ENCODE measurements at regions not wholly inside any gene's neighbourhood (a gene's known extent, or its start where the extent isn't known, plus 50 kb on each side); places are given as distances from the start of the nearest gene placed in this dataset.

GRCh38 chr11:86159581-86159891 lies 85.0 kb upstream of the EED start:
- H3K14ac ChIP-seq (ENCODE audit: low read length in 2 of 2), result no peak overlapping the region

GRCh38 chr11:86158704-86159580 lies 85.6 kb upstream of the EED start:
- no peaks in the 10 kb centered on the region for H3K79me1 ChIP-seq (replicated peaks; ENCODE audit: low read length, poor library complexity, severe bottlenecking)
- no peak overlapping the region for H3K14ac ChIP-seq (ENCODE audit: low read length in 2 of 2)
- H3K23ac ChIP-seq (ENCODE audit: low read length in 2 of 2), result no peak overlapping the region
- no peaks in the 10 kb centered on the region for H3K36me3 ChIP-seq (ENCODE audit: control insufficient read depth in 1 of 2, insufficient read depth in 2 of 2, low read depth in 1 of 2, low read length in 2 of 2)
- H3K27ac ChIP-seq (ENCODE audit: low read length, poor library complexity, severe bottlenecking), result no peak overlapping the region
- no peaks in the 10 kb centered on the region for H3K9me3 ChIP-seq (ENCODE audit: control insufficient read depth, low read length)
- H2BK12ac ChIP-seq (ENCODE audit: low read length in 2 of 2), result no peak overlapping the region
- H4K91ac ChIP-seq (ENCODE audit: low read length), result no peak overlapping the region
- no peak overlapping the region for H3K4me3 ChIP-seq (ENCODE audit: insufficient read depth in 1 of 2, low read depth in 1 of 2, low read length in 2 of 2)
- 96% methylated on average over 3 of the region's 3 CpGs for WGBS
- H2BK15ac ChIP-seq (ENCODE audit: low read depth, poor library complexity, severe bottlenecking), result no peak overlapping the region
- H3K27me3 ChIP-seq (ENCODE audit: control insufficient read depth in 1 of 2, insufficient read depth in 1 of 2, low read length in 2 of 2), result no peaks in the 10 kb centered on the region
- H4K8ac ChIP-seq (ENCODE audit: low read length), result no peak overlapping the region
- no peak overlapping the region for H3K4me2 ChIP-seq (ENCODE audit: low read length, poor library complexity, severe bottlenecking)
- no peak overlapping the region for H2AFZ ChIP-seq (ENCODE audit: low read depth, low read length)
- no peak overlapping the region for H2BK120ac ChIP-seq (ENCODE audit: low read depth, low read length)
- H3K9ac ChIP-seq (ENCODE audit: low read length), result no peak overlapping the region
- H3K4me1 ChIP-seq (ENCODE audit: control insufficient read depth, insufficient read depth, low read depth, low read length), result peaks cover 5% of the 10 kb centered on the region
- no peak overlapping the region for H2BK5ac ChIP-seq (ENCODE audit: low read depth, low read length, poor library complexity, severe bottlenecking)
- H2AK5ac ChIP-seq (ENCODE audit: low read length, severe bottlenecking), result no peak overlapping the region
- H3K18ac ChIP-seq (ENCODE audit: low read depth in 1 of 2, low read length in 2 of 2), result no peak overlapping the region
- H3K4ac ChIP-seq (ENCODE audit: low read depth in 1 of 2, low read length in 2 of 2), result no peak overlapping the region
- no peak for DNase-seq

More at GRCh38 chr11:86159581-86159891, 85.0 kb upstream of the EED start:
- Histone ChIP-seq H3K4ac (ENCODE audit: low read depth in 1 of 2, low read length in 2 of 2) (no peak overlapping the region), H2AK5ac (ENCODE audit: low read length, severe bottlenecking) (no peak overlapping the region), H3K4me3 (ENCODE audit: insufficient read depth in 1 of 2, low read depth in 1 of 2, low read length in 2 of 2) (no peak overlapping the region), H3K4me2 (ENCODE audit: low read length, poor library complexity, severe bottlenecking) (no peak overlapping the region), H3K9ac (ENCODE audit: low read length) (no peak overlapping the region), H4K91ac (ENCODE audit: low read length) (no peak overlapping the region), H3K4me1 (ENCODE audit: control insufficient read depth, insufficient read depth, low read depth, low read length) (peaks cover 5% of the 10 kb centered on the region), H2BK5ac (ENCODE audit: low read depth, low read length, poor library complexity, severe bottlenecking) (no peak overlapping the region), H4K8ac (ENCODE audit: low read length) (no peak overlapping the region), H3K23ac (ENCODE audit: low read length in 2 of 2) (no peak overlapping the region), H3K27ac (ENCODE audit: low read length, poor library complexity, severe bottlenecking) (no peak overlapping the region), H3K9me3 (ENCODE audit: control insufficient read depth, low read length) (no peaks in the 10 kb centered on the region), H2AFZ (ENCODE audit: low read depth, low read length) (no peak overlapping the region), H2BK15ac (ENCODE audit: low read depth, poor library complexity, severe bottlenecking) (no peak overlapping the region), H3K36me3 (ENCODE audit: control insufficient read depth in 1 of 2, insufficient read depth in 2 of 2, low read depth in 1 of 2, low read length in 2 of 2) (no peaks in the 10 kb centered on the region), H3K18ac (ENCODE audit: low read depth in 1 of 2, low read length in 2 of 2) (no peak overlapping the region), H3K27me3 (ENCODE audit: control insufficient read depth in 1 of 2, insufficient read depth in 1 of 2, low read length in 2 of 2) (no peaks in the 10 kb centered on the region), H2BK120ac (ENCODE audit: low read depth, low read length) (no peak overlapping the region), H2BK12ac (ENCODE audit: low read length in 2 of 2) (no peak overlapping the region), H3K79me1 (replicated peaks; ENCODE audit: low read length, poor library complexity, severe bottlenecking) (no peaks in the 10 kb centered on the region)
- no peak for DNase-seq
- WGBS, result 100% methylated on average over 3 of the region's 3 CpGs

GRCh38 chr11:86157797-86158378 lies 86.7 kb upstream of the EED start:
- no peaks in the 10 kb centered on the region for H3K79me1 ChIP-seq (replicated peaks; ENCODE audit: low read length, poor library complexity, severe bottlenecking)
- no peak overlapping the region for H4K91ac ChIP-seq (ENCODE audit: low read length)
- H2AK5ac ChIP-seq (ENCODE audit: low read length, severe bottlenecking), result no peak overlapping the region
- no peak overlapping the region for H3K4me2 ChIP-seq (ENCODE audit: low read length, poor library complexity, severe bottlenecking)
- DNase-seq, result no peak
- H2BK12ac ChIP-seq (ENCODE audit: low read length in 2 of 2), result no peak overlapping the region
- H2AFZ ChIP-seq (ENCODE audit: low read depth, low read length), result no peak overlapping the region
- no peaks in the 10 kb centered on the region for H3K9me3 ChIP-seq (ENCODE audit: control insufficient read depth, low read length)
- H2BK15ac ChIP-seq (ENCODE audit: low read depth, poor library complexity, severe bottlenecking), result no peak overlapping the region
- 100% methylated on average over 2 of the region's 2 CpGs for WGBS
- no peak overlapping the region for H2BK5ac ChIP-seq (ENCODE audit: low read depth, low read length, poor library complexity, severe bottlenecking)
- no peak overlapping the region for H4K8ac ChIP-seq (ENCODE audit: low read length)
- no peak overlapping the region for H3K23ac ChIP-seq (ENCODE audit: low read length in 2 of 2)
- no peak overlapping the region for H2BK120ac ChIP-seq (ENCODE audit: low read depth, low read length)
- H3K18ac ChIP-seq (ENCODE audit: low read depth in 1 of 2, low read length in 2 of 2), result no peak overlapping the region
- H3K36me3 ChIP-seq (ENCODE audit: control insufficient read depth in 1 of 2, insufficient read depth in 2 of 2, low read depth in 1 of 2, low read length in 2 of 2), result no peaks in the 10 kb centered on the region
- no peak overlapping the region for H3K4me3 ChIP-seq (ENCODE audit: insufficient read depth in 1 of 2, low read depth in 1 of 2, low read length in 2 of 2)
- H3K4me1 ChIP-seq (ENCODE audit: control insufficient read depth, insufficient read depth, low read depth, low read length), result peaks cover 5% of the 10 kb centered on the region
- no peaks in the 10 kb centered on the region for H3K27me3 ChIP-seq (ENCODE audit: control insufficient read depth in 1 of 2, insufficient read depth in 1 of 2, low read length in 2 of 2)
- no peak overlapping the region for H3K9ac ChIP-seq (ENCODE audit: low read length)
- H3K4ac ChIP-seq (ENCODE audit: low read depth in 1 of 2, low read length in 2 of 2), result no peak overlapping the region
- no peak overlapping the region for H3K14ac ChIP-seq (ENCODE audit: low read length in 2 of 2)
- H3K27ac ChIP-seq (ENCODE audit: low read length, poor library complexity, severe bottlenecking), result no peak overlapping the region

GRCh38 chr11:86156397-86156955 lies 87.6 kb upstream of the PICALM start:
- no peak overlapping the region for H3K4me2 ChIP-seq (ENCODE audit: low read length, poor library complexity, severe bottlenecking)
- peaks cover 5% of the 10 kb centered on the region for H3K4me1 ChIP-seq (ENCODE audit: control insufficient read depth, insufficient read depth, low read depth, low read length)
- H2AK5ac ChIP-seq (ENCODE audit: low read length, severe bottlenecking), result peak overlapping the region; percentile 72
- H3K27ac ChIP-seq (ENCODE audit: low read length, poor library complexity, severe bottlenecking), result no peak overlapping the region
- no peak overlapping the region for H4K91ac ChIP-seq (ENCODE audit: low read length)
- no peak overlapping the region for H2BK120ac ChIP-seq (ENCODE audit: low read depth, low read length)
- H2AFZ ChIP-seq (ENCODE audit: low read depth, low read length), result peak overlapping the region; percentile 36
- H3K9me3 ChIP-seq (ENCODE audit: control insufficient read depth, low read length), result no peaks in the 10 kb centered on the region
- no peak overlapping the region for H3K4me3 ChIP-seq (ENCODE audit: insufficient read depth in 1 of 2, low read depth in 1 of 2, low read length in 2 of 2)
- no peak for DNase-seq
- no peaks in the 10 kb centered on the region for H3K27me3 ChIP-seq (ENCODE audit: control insufficient read depth in 1 of 2, insufficient read depth in 1 of 2, low read length in 2 of 2)
- H2BK5ac ChIP-seq (ENCODE audit: low read depth, low read length, poor library complexity, severe bottlenecking), result no peak overlapping the region
- H3K18ac ChIP-seq (ENCODE audit: low read depth in 1 of 2, low read length in 2 of 2), result peak overlapping the region in 1 of 2 experiments; percentile 50
- peak overlapping the region; percentile 87 for H2BK15ac ChIP-seq (ENCODE audit: low read depth, poor library complexity, severe bottlenecking)
- peak overlapping the region in 1 of 2 experiments; percentile 56 for H3K4ac ChIP-seq (ENCODE audit: low read depth in 1 of 2, low read length in 2 of 2)
- 89% methylated on average over 3 of the region's 3 CpGs for WGBS
- H3K23ac ChIP-seq (ENCODE audit: low read length in 2 of 2), result no peak overlapping the region
- H3K36me3 ChIP-seq (ENCODE audit: control insufficient read depth in 1 of 2, insufficient read depth in 2 of 2, low read depth in 1 of 2, low read length in 2 of 2), result no peaks in the 10 kb centered on the region
- H3K14ac ChIP-seq (ENCODE audit: low read length in 2 of 2), result no peak overlapping the region
- H3K9ac ChIP-seq (ENCODE audit: low read length), result no peak overlapping the region
- no peak overlapping the region for H2BK12ac ChIP-seq (ENCODE audit: low read length in 2 of 2)
- H3K79me1 ChIP-seq (replicated peaks; ENCODE audit: low read length, poor library complexity, severe bottlenecking), result no peaks in the 10 kb centered on the region
- H4K8ac ChIP-seq (ENCODE audit: low read length), result no peak overlapping the region
